Loucy (cell line): ENCODE measurements at regions not wholly inside any gene's neighbourhood (a gene's known extent, or its start where the extent isn't known, plus 50 kb on each side); places are given as distances from the start of the nearest gene placed in this dataset.

Experiments
- CTCF ChIP-seq: fragments of 200-600 bp; sonication (generic); conservative IDR thresholded peaks from 2 replicates; pipeline ENCODE4 v1.5.1; 2014; ENCODE audit warnings: mild to moderate bottlenecking, antibody characterized with exemption, low read length
- EZH2phosphoT487 ChIP-seq: fragments of 200-600 bp; IDR thresholded peaks from 2 replicates; pipeline ENCODE4 v1.6.1; 2018; ENCODE audit warnings: antibody characterized with exemption, mild to moderate bottlenecking, moderate library complexity, borderline replicate concordance

DNA sequence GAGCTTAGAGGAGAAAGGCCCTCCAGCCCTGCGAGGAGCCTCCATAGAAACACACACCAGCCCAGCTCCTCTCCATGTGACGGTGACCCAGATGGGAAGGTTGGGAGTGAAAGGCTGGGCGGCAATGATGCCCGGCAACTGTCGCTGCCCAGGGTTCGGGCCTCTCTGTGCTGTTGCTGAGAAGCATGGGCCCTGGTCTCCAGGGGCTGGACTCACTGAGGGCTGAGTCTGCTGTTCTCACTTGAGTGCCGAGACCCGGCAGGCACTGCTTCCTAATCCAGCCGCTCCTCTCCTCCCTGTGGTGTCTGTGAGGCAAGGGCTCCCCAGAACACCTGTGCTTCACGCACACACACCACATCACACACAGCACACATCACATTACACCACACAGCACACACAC is 493.6 kb downstream of the GADD45G start:
- TF ChIP-seq CTCF, result no peak
- no peak for TF ChIP-seq EZH2phosphoT487
